NB4 (cell line): ENCODE measurements at regions not wholly inside any gene's neighbourhood (a gene's known extent, or its start where the extent isn't known, plus 50 kb on each side); places are given as distances from the start of the nearest gene placed in this dataset.

Experiments
- DNase-seq: peaks from one replicate; pipeline ENCODE4 v3.0.0; 2010; ENCODE audit warnings: low read depth
- H3K4me3 ChIP-seq: one replicate; pipeline ENCODE4 v1.5.1; 2011; ENCODE audit warnings: mild to moderate bottlenecking, low read depth, low read length, moderate library complexity
- CTCF ChIP-seq: IDR thresholded peaks from one replicate; pipeline ENCODE4 v1.5.1; 2012; ENCODE audit warnings: low read depth, low read length
- MAX ChIP-seq: IDR thresholded peaks from 2 replicates; pipeline ENCODE4 v1.6.1; 2011; ENCODE audit warnings: low read depth, low read length
- MYC ChIP-seq: IDR thresholded peaks from 2 replicates; pipeline ENCODE4 v1.6.1; 2011; ENCODE audit warnings: low read depth, low read length
- POLR2A ChIP-seq: IDR thresholded peaks from 2 replicates; pipeline ENCODE4 v1.6.1; 2011; ENCODE audit warnings: mild to moderate bottlenecking; ENCODE audit not compliant: insufficient read length; ENCODE audit errors: extremely low read depth

- no peak overlapping the region for H3K4me3 ChIP-seq
- TF ChIP-seq CTCF (no peak), POLR2A (no peak), MYC (no peak), MAX (no peak)
- no peak for DNase-seq
These were observed 106.8 kb downstream of the TRIM29 start for GRCh38 chr11:120031156-120031555.

- no peak for DNase-seq
- TF ChIP-seq POLR2A: no peak
- TF ChIP-seq CTCF: no peak
- TF ChIP-seq MYC: no peak
- TF ChIP-seq MAX: no peak
These were observed 107.5 kb downstream of the TRIM29 start for GRCh38 chr11:120030411-120030810.

GRCh38 chr11:120029321-120029720 is 108.6 kb downstream of the TRIM29 start:
- H3K4me3 ChIP-seq: no peak overlapping the region
- DNase-seq: no peak
- TF ChIP-seq MYC (no peak), MAX (no peak), POLR2A (no peak), CTCF (no peak)

More at GRCh38 chr11:120030411-120030810, 107.5 kb downstream of the TRIM29 start:
- no peak overlapping the region for H3K4me3 ChIP-seq

GRCh38 chr11:120028897-120029258 is 109.0 kb downstream of the TRIM29 start:
- H3K4me3 ChIP-seq: no peak overlapping the region
- TF ChIP-seq MAX: no peak
- TF ChIP-seq CTCF: no peak
- no peak for TF ChIP-seq MYC
- no peak for TF ChIP-seq POLR2A
- no peak for DNase-seq

- no peak for TF ChIP-seq POLR2A
- no peak for TF ChIP-seq CTCF
- no peak for TF ChIP-seq MYC
- DNase-seq: no peak
- no peak overlapping the region for H3K4me3 ChIP-seq
These were observed 109.6 kb downstream of the TRIM29 start for GRCh38 chr11:120028181-120028896.
